Small intestine (tissue), 7 donors: ENCODE measurements at regions not wholly inside any gene's neighbourhood (a gene's known extent, or its start where the extent isn't known, plus 50 kb on each side); places are given as distances from the start of the nearest gene placed in this dataset.

Experiments used
- DNase-seq, 2 donors: peaks; one replicate each; pipeline versions ENCODE4 v3.0.0 to v3.0.0-alpha.2; 2013
- FAIRE-seq: peaks from 2 replicates; lab custom pipeline; 2012; peaks lifted over from hg19 to GRCh38; lab: Jason Lieb, UNC
- H3K27ac ChIP-seq, 3 donors: one replicate each; pipeline ENCODE4 v1.5.1; 2013; ENCODE audit warnings: low read length in 2 of 3, mild to moderate bottlenecking in 2 of 3, control low read depth in 1 of 3, inconsistent platforms in 1 of 3, low read depth in 1 of 3, moderate library complexity in 1 of 3
- H3K27me3 ChIP-seq, 3 donors: one replicate each; pipeline ENCODE4 v1.6.1; 2013; ENCODE audit warnings: low read length in 3 of 3, inconsistent platforms in 1 of 3; ENCODE audit not compliant: control insufficient read depth in 3 of 3, insufficient read depth in 3 of 3
- H3K36me3 ChIP-seq, 3 donors: one replicate each; pipeline ENCODE4 v1.6.1; 2013; ENCODE audit warnings: low read length in 3 of 3, inconsistent platforms in 1 of 3, low read depth in 1 of 3, mild to moderate bottlenecking in 1 of 3, moderate library complexity in 1 of 3; ENCODE audit not compliant: control insufficient read depth in 3 of 3, insufficient read depth in 2 of 3
- H3K4me1 ChIP-seq, 3 donors: one replicate each; pipeline ENCODE4 v1.6.1; 2013; ENCODE audit warnings: low read length in 2 of 3, inconsistent platforms in 1 of 3, low read depth in 1 of 3, mild to moderate bottlenecking in 1 of 3, moderate library complexity in 1 of 3; ENCODE audit not compliant: control insufficient read depth in 3 of 3, insufficient read depth in 2 of 3
- H3K4me3 ChIP-seq, 3 donors: one replicate each; pipeline ENCODE4 v1.5.1; 2013; ENCODE audit warnings: low read length in 3 of 3, control low read depth in 1 of 3, inconsistent platforms in 1 of 3, low read depth in 1 of 3, mild to moderate bottlenecking in 1 of 3, moderate library complexity in 1 of 3
- H3K9me3 ChIP-seq, 2 donors: one replicate each; pipeline ENCODE4 v1.6.1; 2013; ENCODE audit warnings: low read depth in 1 of 2, low read length in 1 of 2; ENCODE audit not compliant: control insufficient read depth in 2 of 2, insufficient read depth in 1 of 2
- WGBS, 3 donors: extraction: QIAGEN DNeasy Blood & Tissue Kit; methylation state at CpG; one replicate each; pipeline ENCODE4 v1.1.7; 2013; 5-methylcytosine and 5-hydroxymethylcytosine counted together
- donor health status: healthy with polysubstance abuse.
- donor health status: control.
- donor health status: control.
- donor health status: Bipolar disorder and iron deficiency.
- donor health status: healthy.

DNA sequence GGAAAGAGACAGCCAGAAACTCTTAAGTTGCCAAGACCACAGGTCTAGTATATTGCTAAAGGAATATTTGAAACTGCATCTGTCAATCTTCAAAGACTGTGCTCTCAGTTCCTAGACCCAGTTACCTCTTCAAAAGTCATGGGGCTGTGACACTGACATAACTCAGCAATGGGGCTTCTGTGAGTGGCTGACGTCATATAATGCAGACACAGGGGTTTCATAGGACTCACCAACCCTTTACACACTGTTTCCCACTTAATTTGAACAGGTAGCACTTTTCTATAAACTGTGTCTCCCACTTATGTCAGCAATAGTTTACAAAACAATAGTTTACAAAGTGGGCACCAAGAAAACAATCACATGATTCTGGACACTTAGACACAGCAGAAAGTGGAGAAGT, 158.4 kb downstream of the GALC start:
- Histone ChIP-seq H3K4me3 (no peak overlapping the region), H3K36me3 (no peaks in the 10 kb centered on the region), H3K9me3 (no peaks in the 10 kb centered on the region), H3K27me3 (no peaks in the 10 kb centered on the region), H3K4me1 (no peaks in the 10 kb centered on the region), H3K27ac (no peak overlapping the region)
- 57 to 79% (median 76%) methylated on average over 1 of the region's 1 CpG for WGBS, 3 donors
- DNase-seq = no peak
- FAIRE-seq = no peak

DNA sequence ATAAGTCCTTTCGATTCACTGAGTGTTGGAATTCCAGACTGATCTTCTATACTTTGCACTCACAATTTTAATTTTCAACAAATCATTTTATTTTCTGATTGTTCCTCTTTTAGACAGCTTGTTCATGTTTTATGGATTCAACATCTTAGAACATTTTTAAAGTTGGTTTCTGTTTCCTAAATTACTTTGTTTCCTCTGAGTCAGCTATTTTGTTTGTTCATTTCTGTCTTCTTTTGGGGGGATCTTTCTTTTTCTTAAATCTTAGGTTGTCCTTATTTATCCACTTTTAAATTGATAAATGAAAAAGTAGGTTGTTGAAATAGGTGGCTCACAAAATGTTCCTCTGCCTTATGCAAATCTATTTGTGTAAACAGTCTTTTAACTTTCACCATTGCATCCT, 160.0 kb downstream of the GALC start:
- no peak overlapping the region for H3K4me3 ChIP-seq
- no peaks in the 10 kb centered on the region for H3K36me3 ChIP-seq
- no peaks in the 10 kb centered on the region for H3K27me3 ChIP-seq
- no peaks in the 10 kb centered on the region for H3K9me3 ChIP-seq
- no peak overlapping the region for H3K27ac ChIP-seq
- 52 to 88% (median 53%) methylated on average over 1 of the region's 1 CpG for whole genome bisulfite sequencing, 3 donors
- FAIRE-seq (no peak), DNase-seq (no peak)
- H3K4me1 ChIP-seq = no peaks in the 10 kb centered on the region

- no peaks in the 10 kb centered on the region for H3K36me3 ChIP-seq
- no peaks in the 10 kb centered on the region for H3K9me3 ChIP-seq
- no peaks in the 10 kb centered on the region for H3K27me3 ChIP-seq
- no peak for DNase-seq
- no peak overlapping the region for H3K27ac ChIP-seq
- WGBS, 3 donors = 44 to 59% (median 52%) methylated on average over 2 of the region's 2 CpGs
- H3K4me3 ChIP-seq = no peak overlapping the region
- no peaks in the 10 kb centered on the region for H3K4me1 ChIP-seq
- FAIRE-seq = no peak
Observed at GRCh38 chr14:87830443-87831096, 162.4 kb downstream of the GALC start.

GRCh38 chr14:87829543-87829942, 163.4 kb downstream of the GALC start:
- H3K9me3 ChIP-seq = no peaks in the 10 kb centered on the region
- no peak overlapping the region for H3K4me3 ChIP-seq
- DNase-seq = no peak
- H3K36me3 ChIP-seq = no peaks in the 10 kb centered on the region
- no peak overlapping the region for H3K27ac ChIP-seq
- no peaks in the 10 kb centered on the region for H3K4me1 ChIP-seq
- H3K27me3 ChIP-seq = no peaks in the 10 kb centered on the region
- no peak for FAIRE-seq

GRCh38 chr14:87824266-87824665, 168.7 kb downstream of the GALC start:
- Histone ChIP-seq H3K4me3 (no peak overlapping the region), H3K27me3 (no peaks in the 10 kb centered on the region), H3K36me3 (no peaks in the 10 kb centered on the region), H3K9me3 (no peaks in the 10 kb centered on the region), H3K27ac (no peak overlapping the region), H3K4me1 (no peaks in the 10 kb centered on the region)
- FAIRE-seq (no peak), DNase-seq (no peak)

DNA sequence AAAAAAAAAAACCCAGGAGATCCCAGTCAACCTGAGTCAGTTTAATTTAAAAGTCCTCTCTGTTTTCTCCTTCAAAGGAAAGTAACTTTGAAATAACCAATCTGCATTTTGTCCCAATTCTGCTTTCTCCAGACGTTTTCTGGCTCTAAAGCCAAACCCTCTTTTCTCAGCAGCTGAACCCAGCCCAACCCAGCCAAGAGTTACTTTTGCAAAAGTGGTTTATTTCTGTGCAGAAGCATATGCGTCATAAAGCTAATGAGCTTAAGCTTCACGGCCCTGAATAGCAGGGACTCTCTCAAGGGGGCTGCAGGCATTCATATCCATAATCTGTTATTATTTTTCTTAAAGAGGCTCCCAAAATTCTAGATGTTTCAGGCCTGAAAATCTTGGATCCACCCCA, 176.6 kb downstream of the GALC start:
- H3K9me3 ChIP-seq = no peaks in the 10 kb centered on the region
- no peaks in the 10 kb centered on the region for H3K36me3 ChIP-seq
- no peak overlapping the region for H3K27ac ChIP-seq
- FAIRE-seq = no peak
- H3K4me1 ChIP-seq = no peaks in the 10 kb centered on the region
- no peaks in the 10 kb centered on the region for H3K27me3 ChIP-seq
- WGBS, 3 donors = 59 to 70% (median 62%) methylated on average over 3 of the region's 3 CpGs
- no peak for DNase-seq
- no peak overlapping the region for H3K4me3 ChIP-seq

GRCh38 chr14:87815121-87815520, 177.9 kb downstream of the GALC start:
- no peaks in the 10 kb centered on the region for H3K4me1 ChIP-seq
- H3K36me3 ChIP-seq = no peaks in the 10 kb centered on the region
- no peak overlapping the region for H3K27ac ChIP-seq
- H3K27me3 ChIP-seq = no peaks in the 10 kb centered on the region
- DNase-seq = no peak
- FAIRE-seq = no peak
- 65 to 73% (median 68%) methylated on average over 9 of the region's 9 CpGs for WGBS, 3 donors
- H3K4me3 ChIP-seq = no peak overlapping the region
- H3K9me3 ChIP-seq = no peaks in the 10 kb centered on the region

GRCh38 chr14:87813686-87814085, 179.3 kb downstream of the GALC start:
- Histone ChIP-seq H3K27ac (no peak overlapping the region), H3K9me3 (no peaks in the 10 kb centered on the region), H3K36me3 (no peaks in the 10 kb centered on the region), H3K27me3 (no peaks in the 10 kb centered on the region), H3K4me3 (no peak overlapping the region), H3K4me1 (no peaks in the 10 kb centered on the region)
- WGBS, 3 donors = 67 to 81% (median 70%) methylated on average over 4 of the region's 4 CpGs
- FAIRE-seq = no peak
- DNase-seq = no peak

DNA sequence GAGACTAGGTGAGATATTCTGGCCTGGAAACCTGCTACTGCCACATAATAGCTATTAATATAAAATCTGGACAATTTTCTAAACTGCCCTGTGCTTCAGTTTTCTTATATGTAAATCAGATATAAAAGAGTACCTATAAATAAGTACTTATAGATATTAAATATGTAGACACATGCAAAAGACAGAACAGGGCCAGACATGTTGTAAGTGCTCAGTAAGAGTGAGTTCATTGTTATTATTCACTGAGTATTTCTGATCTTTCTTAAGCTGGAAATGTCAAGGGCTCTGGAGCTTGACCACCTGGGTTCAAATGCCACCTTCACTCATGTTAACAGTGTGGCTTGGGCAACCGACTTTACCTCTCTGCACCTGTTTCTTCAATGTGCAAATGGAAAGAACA, 179.8 kb downstream of the GALC start:
- Histone ChIP-seq H3K27me3 (no peaks in the 10 kb centered on the region), H3K36me3 (no peaks in the 10 kb centered on the region), H3K4me3 (no peak overlapping the region), H3K4me1 (no peaks in the 10 kb centered on the region), H3K27ac (no peak overlapping the region), H3K9me3 (no peaks in the 10 kb centered on the region)
- DNase-seq (no peak), FAIRE-seq (no peak)
- 62 to 84% (median 64%) methylated on average over 1 of the region's 1 CpG for WGBS, 3 donors
